ENCODE measurements at regions not wholly inside any gene's neighbourhood (a gene's known extent, or its start where the extent isn't known, plus 50 kb on each side); places are given as distances from the start of the nearest gene placed in this dataset.

- peaks cover 85% of the 10 kb centered on the region for H3K4me1 ChIP-seq
- H3K27me3 ChIP-seq = peaks cover 50% of the 10 kb centered on the region
- peak overlapping the region; percentile 74 for H3K4me2 ChIP-seq
- H4K20me1 ChIP-seq = no peaks in the 10 kb centered on the region
- no peaks in the 10 kb centered on the region for H3K9me3 ChIP-seq
- H3K36me3 ChIP-seq = no peaks in the 10 kb centered on the region
- TF ChIP-seq Cebpa-rat (IDR thresholded peaks at IDR 0.05) = no peak
- H3K9ac ChIP-seq = no peak overlapping the region
- H3K4me3 ChIP-seq = no peak overlapping the region
- H3K27ac ChIP-seq = no peak overlapping the region
Measured at GRCh38 chr17:79482727-79483521, 127.9 kb downstream of the RBFOX3 start.

- Histone ChIP-seq H3K9ac (no peak overlapping the region), H3K4me1 (peaks cover 70% of the 10 kb centered on the region), H3K27ac (no peak overlapping the region), H3K27me3 (peaks cover 30% of the 10 kb centered on the region), H3K4me3 (no peak overlapping the region), H3K36me3 (no peaks in the 10 kb centered on the region), H4K20me1 (no peaks in the 10 kb centered on the region), H3K4me2 (peak overlapping the region; percentile 74), H3K9me3 (no peaks in the 10 kb centered on the region)
- TF ChIP-seq Cebpa-rat (IDR thresholded peaks at IDR 0.05) = no peak
Measured at GRCh38 chr17:79479876-79480275, 131.0 kb downstream of the RBFOX3 start.

- H3K36me3 ChIP-seq = no peaks in the 10 kb centered on the region
- no peak overlapping the region for H3K9ac ChIP-seq
- H4K20me1 ChIP-seq = no peaks in the 10 kb centered on the region
- H3K27me3 ChIP-seq = peaks cover 20% of the 10 kb centered on the region
- H3K4me1 ChIP-seq = peaks cover 59% of the 10 kb centered on the region
- TF ChIP-seq Cebpa-rat (IDR thresholded peaks at IDR 0.05) = no peak
- H3K4me2 ChIP-seq = peak overlapping the region; percentile 74
- H3K27ac ChIP-seq = no peak overlapping the region
- H3K9me3 ChIP-seq = no peaks in the 10 kb centered on the region
- H3K4me3 ChIP-seq = no peak overlapping the region
Measured at GRCh38 chr17:79478841-79479240, 132.0 kb downstream of the RBFOX3 start.

DNA sequence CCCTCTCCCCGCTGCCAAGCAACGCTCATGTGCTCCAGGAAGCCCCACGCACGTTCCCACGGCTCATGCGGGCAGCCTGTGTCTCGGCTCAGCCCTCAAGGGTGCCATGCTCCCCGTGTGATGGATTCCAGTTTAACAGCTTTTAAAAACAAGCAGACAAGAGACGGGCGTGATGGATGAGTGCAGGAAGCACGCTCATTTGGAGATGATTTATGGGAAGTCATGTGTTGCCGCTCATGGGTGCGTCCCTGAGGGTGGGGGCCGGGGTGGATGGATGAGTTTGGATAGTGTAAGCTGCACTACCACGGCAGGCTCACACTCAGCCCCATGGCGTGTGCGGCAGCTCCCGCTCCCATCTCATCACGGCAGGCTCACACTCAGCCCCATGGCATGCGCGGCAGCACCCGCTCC lies 132.8 kb downstream of the RBFOX3 start:
- Histone ChIP-seq H3K9ac (no peak overlapping the region), H3K9me3 (no peaks in the 10 kb centered on the region), H3K4me1 (peaks cover 58% of the 10 kb centered on the region), H3K27ac (no peak overlapping the region), H3K36me3 (no peaks in the 10 kb centered on the region), H4K20me1 (no peaks in the 10 kb centered on the region), H3K4me2 (peak overlapping the region; percentile 74), H3K4me3 (no peak overlapping the region), H3K27me3 (peaks cover 13% of the 10 kb centered on the region)
- no peak for TF ChIP-seq Cebpa-rat (IDR thresholded peaks at IDR 0.05)

DNA sequence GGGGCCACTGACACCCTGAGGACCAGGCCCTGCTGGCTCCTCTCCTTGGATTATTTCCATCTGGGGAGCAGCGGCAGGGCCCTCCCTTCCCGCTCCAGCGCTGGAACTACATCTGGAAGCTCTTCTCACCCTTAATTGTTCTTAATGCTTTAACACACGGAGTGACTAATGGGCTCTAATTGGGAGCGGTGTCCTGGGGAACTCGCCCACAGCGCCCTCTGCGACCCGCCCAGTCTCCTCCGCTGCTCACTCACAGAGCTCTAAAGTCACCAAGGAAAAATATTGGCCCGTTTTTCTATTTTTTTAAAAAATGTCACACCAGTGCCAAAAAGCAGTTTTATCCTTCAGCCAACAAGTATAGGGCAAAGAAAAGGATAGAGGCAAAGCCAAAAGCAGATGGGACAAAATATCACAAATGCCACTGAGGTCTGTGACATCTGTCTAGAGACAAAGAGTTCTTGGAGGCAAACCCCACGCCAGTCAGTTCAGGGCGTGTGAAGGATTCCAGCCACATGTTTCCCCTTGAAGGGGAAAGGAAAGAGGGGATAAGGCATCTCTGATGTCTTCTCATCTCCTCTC lies 134.7 kb downstream of the RBFOX3 start:
- H3K27ac ChIP-seq = no peak overlapping the region
- H4K20me1 ChIP-seq = no peaks in the 10 kb centered on the region
- TF ChIP-seq Cebpa-rat (IDR thresholded peaks at IDR 0.05) = no peak
- H3K36me3 ChIP-seq = no peaks in the 10 kb centered on the region
- H3K9ac ChIP-seq = no peak overlapping the region
- peaks cover 3% of the 10 kb centered on the region; the same call in 1 of the 2 replicates for H3K27me3 ChIP-seq
- peaks cover 39% of the 10 kb centered on the region for H3K4me1 ChIP-seq
- H3K4me2 ChIP-seq = no peak overlapping the region
- H3K9me3 ChIP-seq = no peaks in the 10 kb centered on the region
- no peak overlapping the region for H3K4me3 ChIP-seq

DNA sequence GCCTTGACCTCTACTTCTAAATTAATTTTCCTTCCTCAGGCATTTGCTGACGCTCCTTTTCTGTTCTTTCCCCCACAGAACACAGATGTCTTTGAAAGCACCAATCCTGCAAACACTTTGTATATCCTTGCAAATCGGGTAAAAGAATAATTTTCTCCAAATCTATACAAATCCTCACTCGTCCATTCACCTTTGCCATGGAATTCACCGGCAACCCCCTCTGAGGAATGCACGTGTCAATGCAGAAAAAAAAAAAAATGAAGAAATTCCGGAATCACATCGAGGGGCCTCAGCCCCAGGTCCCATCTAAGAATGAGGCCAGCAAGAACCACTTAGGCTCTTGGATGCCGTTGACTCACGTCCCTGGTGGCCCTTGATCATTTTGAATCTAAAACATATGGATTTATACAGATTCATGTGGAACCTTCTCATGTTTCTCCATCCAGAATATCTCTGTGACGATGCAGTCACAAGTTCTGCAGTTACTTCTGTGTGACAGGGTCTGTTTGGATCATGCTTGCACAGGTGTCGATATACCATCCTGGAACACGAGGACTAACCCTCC lies 136.9 kb downstream of the RBFOX3 start:
- no peak overlapping the region for H3K4me2 ChIP-seq
- no peaks in the 10 kb centered on the region for H4K20me1 ChIP-seq

GRCh38 chr17:79473111-79473875 lies 137.6 kb downstream of the RBFOX3 start:
- Histone ChIP-seq H3K4me3 (no peak overlapping the region), H3K9me3 (no peaks in the 10 kb centered on the region), H3K36me3 (no peaks in the 10 kb centered on the region), H3K27ac (no peak overlapping the region), H3K9ac (no peak overlapping the region), H3K4me1 (peaks cover 22% of the 10 kb centered on the region), H4K20me1 (no peaks in the 10 kb centered on the region), H3K27me3 (peaks cover 1% of the 10 kb centered on the region; the same call in 1 of the 2 replicates), H3K4me2 (no peak overlapping the region)
- no peak for TF ChIP-seq Cebpa-rat (IDR thresholded peaks at IDR 0.05)

More for the DNA sequence above, 136.9 kb downstream of the RBFOX3 start:
- H3K27me3 ChIP-seq = no peaks in the 10 kb centered on the region
- H3K27ac ChIP-seq = no peak overlapping the region
- H3K9me3 ChIP-seq = no peaks in the 10 kb centered on the region
- no peak for TF ChIP-seq Cebpa-rat (IDR thresholded peaks at IDR 0.05)
- H3K4me1 ChIP-seq = peaks cover 29% of the 10 kb centered on the region
- H3K9ac ChIP-seq = no peak overlapping the region
- no peaks in the 10 kb centered on the region for H3K36me3 ChIP-seq
- no peak overlapping the region for H3K4me3 ChIP-seq

DNA sequence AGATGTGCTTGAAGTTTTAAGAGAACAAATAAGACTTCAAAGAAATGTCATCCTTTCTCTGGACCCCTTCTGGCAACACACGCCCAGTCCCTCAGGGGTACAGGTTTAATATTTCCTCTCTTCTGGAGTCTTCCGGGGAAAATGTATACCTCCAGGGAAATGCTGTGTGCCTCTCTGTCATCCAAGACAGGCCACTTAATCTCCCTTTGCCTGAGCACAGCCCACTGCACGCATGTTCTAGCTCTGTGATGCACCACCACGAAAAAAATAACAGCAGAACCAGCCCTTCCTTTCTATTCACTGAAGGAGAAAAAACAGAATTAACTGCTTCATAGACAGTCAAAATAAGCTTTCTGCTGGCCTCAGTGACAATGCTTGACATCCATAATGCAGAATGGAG lies 140.1 kb downstream of the RBFOX3 start:
- Histone ChIP-seq H3K27ac (no peak overlapping the region), H4K20me1 (no peaks in the 10 kb centered on the region), H3K9me3 (no peaks in the 10 kb centered on the region), H3K4me3 (no peak overlapping the region), H3K36me3 (no peaks in the 10 kb centered on the region), H3K27me3 (peaks cover 18% of the 10 kb centered on the region; the same call in 1 of the 2 replicates), H3K9ac (no peak overlapping the region), H3K4me2 (peak overlapping the region; percentile 11; the same call in 1 of the 2 replicates), H3K4me1 (peaks cover 36% of the 10 kb centered on the region)
- no peak for TF ChIP-seq Cebpa-rat (IDR thresholded peaks at IDR 0.05)

DNA sequence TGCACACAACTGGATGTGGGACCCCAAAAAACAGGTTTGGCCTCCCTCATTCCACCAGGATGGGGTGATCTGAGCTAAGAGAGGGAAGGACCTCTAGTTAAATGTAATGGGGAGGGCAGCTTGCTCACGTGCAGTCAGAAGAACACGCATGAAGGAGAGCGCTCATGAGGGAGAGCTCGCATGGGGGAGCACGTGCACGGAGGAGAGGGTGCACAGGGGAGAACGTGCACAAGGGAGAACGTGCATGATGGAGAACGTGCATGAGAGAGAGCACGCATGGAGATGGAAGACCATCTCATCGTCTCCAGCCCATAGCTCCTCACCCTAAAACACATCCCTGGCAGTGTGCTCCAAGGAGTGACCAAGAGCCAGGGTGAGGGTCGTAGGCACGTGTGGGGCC lies 141.2 kb downstream of the RBFOX3 start:
- no peaks in the 10 kb centered on the region for H3K36me3 ChIP-seq
- peaks cover 20% of the 10 kb centered on the region; the same call in 1 of the 2 replicates for H3K27me3 ChIP-seq
- no peaks in the 10 kb centered on the region for H3K9me3 ChIP-seq
- peaks cover 47% of the 10 kb centered on the region for H3K4me1 ChIP-seq
- no peak overlapping the region for H3K4me2 ChIP-seq
- no peak overlapping the region for H3K4me3 ChIP-seq
- H4K20me1 ChIP-seq = no peaks in the 10 kb centered on the region
- H3K27ac ChIP-seq = no peak overlapping the region
- TF ChIP-seq Cebpa-rat (IDR thresholded peaks at IDR 0.05) = no peak
- no peak overlapping the region for H3K9ac ChIP-seq

All from BLaER1 (cell line).